Gastrocnemius medialis (tissue), 4 donors: ENCODE measurements at regions not wholly inside any gene's neighbourhood (a gene's known extent, or its start where the extent isn't known, plus 50 kb on each side); places are given as distances from the start of the nearest gene placed in this dataset.

Experiments
- POLR2A ChIP-seq, 2 donors: fragments of 450-650 bp; IDR thresholded peaks; one replicate each; pipeline ENCODE4 v1.6.1; 2017; ENCODE audit warnings: antibody characterized with exemption in 2 of 2, mild to moderate bottlenecking in 2 of 2, moderate library complexity in 2 of 2
- TF ChIP-seq, protein P1 (sequence below), 5 experiments: fragments of 450-650 bp in 3 of 5; fragments of 200-600 bp in 2 of 5; sonication (generic) in 2 of 5; IDR thresholded peaks in 4 of 5; conservative IDR thresholded peaks in 1 of 5; 1 replicate in 4 of 5; 2 replicates in 1 of 5; pipeline ENCODE4 v1.5.1; 2016 to 2019; ENCODE audit warnings: antibody characterized with exemption in 5 of 5, mild to moderate bottlenecking in 3 of 5, moderate library complexity in 3 of 5

DNA sequence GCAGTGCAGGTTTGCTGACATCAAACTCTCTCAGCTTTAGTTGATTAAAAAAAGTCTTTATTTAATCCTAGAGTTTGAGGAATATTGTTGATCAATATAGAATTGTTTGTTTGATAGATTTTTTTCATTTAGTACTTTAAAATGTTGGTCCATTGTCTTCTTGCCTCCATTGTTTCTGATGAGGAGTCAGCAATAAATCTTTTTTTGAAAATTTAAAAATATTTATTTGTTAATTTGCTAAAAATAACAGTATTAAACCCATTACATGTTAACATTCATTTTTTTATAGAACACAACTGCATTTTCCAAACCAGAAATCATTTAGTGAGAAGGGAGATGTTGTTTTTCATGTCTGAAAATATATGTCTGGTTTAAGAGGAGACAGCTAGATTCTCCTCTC lies 173.8 kb upstream of the USP24 start:
- no peak for TF ChIP-seq POLR2A (IDR thresholded peaks at IDR 0.05)
- TF ChIP-seq, protein P1, sequence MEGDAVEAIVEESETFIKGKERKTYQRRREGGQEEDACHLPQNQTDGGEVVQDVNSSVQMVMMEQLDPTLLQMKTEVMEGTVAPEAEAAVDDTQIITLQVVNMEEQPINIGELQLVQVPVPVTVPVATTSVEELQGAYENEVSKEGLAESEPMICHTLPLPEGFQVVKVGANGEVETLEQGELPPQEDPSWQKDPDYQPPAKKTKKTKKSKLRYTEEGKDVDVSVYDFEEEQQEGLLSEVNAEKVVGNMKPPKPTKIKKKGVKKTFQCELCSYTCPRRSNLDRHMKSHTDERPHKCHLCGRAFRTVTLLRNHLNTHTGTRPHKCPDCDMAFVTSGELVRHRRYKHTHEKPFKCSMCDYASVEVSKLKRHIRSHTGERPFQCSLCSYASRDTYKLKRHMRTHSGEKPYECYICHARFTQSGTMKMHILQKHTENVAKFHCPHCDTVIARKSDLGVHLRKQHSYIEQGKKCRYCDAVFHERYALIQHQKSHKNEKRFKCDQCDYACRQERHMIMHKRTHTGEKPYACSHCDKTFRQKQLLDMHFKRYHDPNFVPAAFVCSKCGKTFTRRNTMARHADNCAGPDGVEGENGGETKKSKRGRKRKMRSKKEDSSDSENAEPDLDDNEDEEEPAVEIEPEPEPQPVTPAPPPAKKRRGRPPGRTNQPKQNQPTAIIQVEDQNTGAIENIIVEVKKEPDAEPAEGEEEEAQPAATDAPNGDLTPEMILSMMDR (IDR thresholded peaks at IDR 0.05 in 4 of 5, conservative IDR thresholded peaks at IDR 0.05 in 1 of 5) = no peak
